IMR-90 (cell line): ENCODE measurements at regions not wholly inside any gene's neighbourhood (a gene's known extent, or its start where the extent isn't known, plus 50 kb on each side); places are given as distances from the start of the nearest gene placed in this dataset.

ENCODE experiments used
- ATAC-seq: fragments of 200-7000 bp; cut with Tn5 transposase; 2 replicates; pipeline ENCODE4 v1.9.1; 2020; ENCODE audit warnings: low read depth, mild to moderate bottlenecking, moderate library complexity
- BruUV-seq: library from RNA; stranded (reverse); fragments of 400-500 nt; replicated peaks from 2 replicates; lab custom pipeline; 2021; lab: Mats Ljungman, UMichigan
- CTCF ChIA-PET: fragments of 300-600 bp; formaldehyde crosslinking; extraction: SDS; loops from one replicate; lab custom pipeline; 2021; ENCODE audit warnings: antibody characterized with exemption; lab: Yijun Ruan, JAX
- POLR2A ChIA-PET: fragments of 300-600 bp; sonication (Branson Sonifier 250); formaldehyde crosslinking; loops from one replicate; lab custom pipeline; 2022; ENCODE audit warnings: antibody characterized with exemption; ENCODE audit not compliant: unreplicated experiment; lab: Charles Lee
- DNase-seq: peaks from one replicate; pipeline ENCODE4 v3.0.0; 2013
- H2AFZ ChIP-seq: replicated peaks from 2 replicates; pipeline ENCODE3; 2013; ENCODE audit warnings: low read length, mild to moderate bottlenecking; ENCODE audit not compliant: poor library complexity
- H2AK5ac ChIP-seq: 2 replicates; pipeline ENCODE4 v1.6.1; 2013; ENCODE audit warnings: low read depth, low read length, inconsistent platforms
- H2AK9ac ChIP-seq: replicated peaks from 2 replicates; pipeline ENCODE3; 2013; ENCODE audit warnings: mild to moderate bottlenecking, low read depth, low read length, moderate library complexity; ENCODE audit not compliant: poor library complexity
- H2BK120ac ChIP-seq: 2 replicates; pipeline ENCODE4 v1.6.1; 2013; ENCODE audit warnings: low read depth, low read length, inconsistent platforms
- H2BK15ac ChIP-seq: 3 replicates; pipeline ENCODE4 v1.6.1; 2013; ENCODE audit warnings: low read depth, low read length, inconsistent platforms
- H2BK20ac ChIP-seq: 2 replicates; pipeline ENCODE4 v1.6.1; 2013; ENCODE audit warnings: low read depth, mild to moderate bottlenecking, inconsistent platforms, low read length, moderate library complexity
- H2BK5ac ChIP-seq: 2 replicates; pipeline ENCODE4 v1.6.1; 2013; ENCODE audit warnings: mild to moderate bottlenecking, low read depth, low read length, inconsistent platforms; ENCODE audit not compliant: poor library complexity, severe bottlenecking
- H3K14ac ChIP-seq: replicated peaks from 2 replicates; pipeline ENCODE4 v1.6.1; 2013; ENCODE audit warnings: low read depth, low read length, inconsistent platforms
- H3K18ac ChIP-seq: 2 replicates; pipeline ENCODE4 v1.6.1; 2013; ENCODE audit warnings: low read depth, low read length, control low read depth
- H3K23ac ChIP-seq: 2 replicates; pipeline ENCODE4 v1.6.1; 2013; ENCODE audit warnings: low read depth, low read length, inconsistent platforms
- H3K27ac ChIP-seq: 2 replicates; pipeline ENCODE4 v1.5.1; 2013; ENCODE audit warnings: mild to moderate bottlenecking, control low read depth, low read length; ENCODE audit not compliant: insufficient read depth
- H3K27me3 ChIP-seq: 2 replicates; pipeline ENCODE4 v1.6.1; 2013; ENCODE audit warnings: low read length; ENCODE audit not compliant: control insufficient read depth, insufficient read depth
- H3K36me3 ChIP-seq: 2 replicates; pipeline ENCODE4 v1.6.1; 2013; ENCODE audit warnings: low read length, mixed read lengths; ENCODE audit not compliant: control insufficient read depth, insufficient read depth
- H3K4ac ChIP-seq: 2 replicates; pipeline ENCODE4 v1.6.1; 2013; ENCODE audit warnings: low read depth, low read length, inconsistent platforms
- H3K4me1 ChIP-seq: 2 replicates; pipeline ENCODE4 v1.6.1; 2013; ENCODE audit warnings: low read length, mixed read lengths; ENCODE audit not compliant: control insufficient read depth, insufficient read depth
- H3K4me2 ChIP-seq: 2 replicates; pipeline ENCODE4 v1.6.1; 2013; ENCODE audit warnings: low read depth, mild to moderate bottlenecking, control low read depth, low read length, moderate library complexity
- H3K4me3 ChIP-seq: 2 replicates; pipeline ENCODE4 v1.5.1; 2013; ENCODE audit warnings: low read depth, mild to moderate bottlenecking, control low read depth, low read length, moderate library complexity; ENCODE audit not compliant: insufficient read depth
- H3K56ac ChIP-seq: 2 replicates; pipeline ENCODE4 v1.6.1; 2013; ENCODE audit warnings: low read length, inconsistent platforms; ENCODE audit not compliant: insufficient read depth; ENCODE audit errors: extremely low read depth
- H3K79me1 ChIP-seq, 2 experiments: 2 replicates each; pipeline ENCODE4 v1.6.1; 2013; ENCODE audit warnings: low read length in 2 of 2, inconsistent platforms in 1 of 2, low read depth in 1 of 2
- H3K9ac ChIP-seq: 2 replicates; pipeline ENCODE4 v1.6.1; 2013; ENCODE audit warnings: low read depth, low read length, control low read depth
- H3K9me1 ChIP-seq: 2 replicates; pipeline ENCODE4 v1.6.1; 2013; ENCODE audit warnings: low read length, inconsistent platforms; ENCODE audit not compliant: insufficient read depth
- H3K9me3 ChIP-seq: 2 replicates; pipeline ENCODE4 v1.6.1; 2013; ENCODE audit warnings: low read length; ENCODE audit not compliant: control insufficient read depth, insufficient read depth
- H4K20me1 ChIP-seq: 2 replicates; pipeline ENCODE4 v1.6.1; 2013; ENCODE audit warnings: low read length, inconsistent platforms; ENCODE audit not compliant: insufficient read depth
- H4K5ac ChIP-seq: 2 replicates; pipeline ENCODE4 v1.6.1; 2013; ENCODE audit warnings: mild to moderate bottlenecking, low read depth, low read length, control low read depth
- H4K8ac ChIP-seq, 2 experiments: 2 replicates each; pipeline ENCODE4 v1.6.1; 2013; ENCODE audit warnings: low read depth in 2 of 2, low read length in 2 of 2, control low read depth in 1 of 2, inconsistent platforms in 1 of 2
- H4K91ac ChIP-seq: 2 replicates; pipeline ENCODE4 v1.6.1; 2013; ENCODE audit warnings: low read depth, low read length, inconsistent platforms; ENCODE audit not compliant: insufficient read depth
- BHLHE40 ChIP-seq: fragments of 150-350 bp; IDR thresholded peaks from 2 replicates; pipeline ENCODE4 v1.6.1; 2016; ENCODE audit warnings: mild to moderate bottlenecking, low read depth, low read length
- CEBPB ChIP-seq: IDR thresholded peaks from 2 replicates; pipeline ENCODE4 v1.6.1; 2012; ENCODE audit warnings: low read depth, low read length, improper control_type of control experiment
- CHD1 ChIP-seq: IDR thresholded peaks from 2 replicates; pipeline ENCODE4 v1.6.1; 2012; ENCODE audit warnings: low read depth, low read length, improper control_type of control experiment
- FOS ChIP-seq: fragments of 150-350 bp; IDR thresholded peaks from 2 replicates; pipeline ENCODE4 v1.6.1; 2016; ENCODE audit warnings: low read depth, low read length
- MAZ ChIP-seq: IDR thresholded peaks from 2 replicates; pipeline ENCODE4 v1.6.1; 2012; ENCODE audit warnings: low read depth, mild to moderate bottlenecking, low read length, improper control_type of control experiment, moderate library complexity, borderline replicate concordance
- MXI1 ChIP-seq: IDR thresholded peaks from 2 replicates; pipeline ENCODE4 v1.6.1; 2012; ENCODE audit warnings: low read depth, mild to moderate bottlenecking, low read length, moderate library complexity, borderline replicate concordance
- RCOR1 ChIP-seq: IDR thresholded peaks from 2 replicates; pipeline ENCODE4 v1.6.1; 2012; ENCODE audit warnings: mild to moderate bottlenecking, low read length, improper control_type of control experiment; ENCODE audit not compliant: insufficient replicate concordance
- RFX5 ChIP-seq: IDR thresholded peaks from 2 replicates; pipeline ENCODE4 v1.8.0; 2012; ENCODE audit warnings: low read depth, mild to moderate bottlenecking, low read length, moderate library complexity
- SMC3 ChIP-seq: fragments of 150-350 bp; IDR thresholded peaks from 2 replicates; pipeline ENCODE4 v1.6.1; 2016; ENCODE audit warnings: low read depth, mild to moderate bottlenecking, antibody characterized with exemption, low read length, moderate library complexity
- WGBS, 2 experiments: methylation state at CpG; one replicate each; pipeline versions ENCODE4 v1.1.5 to v1.1.7; 2013; ENCODE audit warnings: missing lambda C conversion rate in 2 of 2; ENCODE audit not compliant: insufficient read length in 1 of 2; ENCODE audit errors: extremely low coverage in 2 of 2; 5-methylcytosine and 5-hydroxymethylcytosine counted together
- dilution Hi-C: fragments of 300-500 bp; cut with HindIII; formaldehyde crosslinking; loops from one replicate; pipeline ENCODE4 v1.14.3; 2018; ENCODE audit warnings: low sequenced_read_pairs; ENCODE audit not compliant: unreplicated experiment
- in situ Hi-C: fragments of 300-500 bp; cut with MboI; formaldehyde crosslinking; loops from 3 replicates; pipeline ENCODE4 v1.14.3; 2019; ENCODE audit warnings: low sequenced_read_pairs, inconsistent platforms, mixed read lengths
- intact Hi-C: fragments of 100-400 bp; cut with micrococcal nuclease; formaldehyde crosslinking; loops from 2 replicates; pipeline ENCODE4 v1.10.0; 2022
- TF ChIP-seq, protein P1 (sequence below): conservative IDR thresholded peaks from 2 replicates; pipeline ENCODE4 v1.5.1; 2012; ENCODE audit warnings: mild to moderate bottlenecking, low read depth, low read length, improper control_type of control experiment
- TF ChIP-seq, protein P2 (sequence below): fragments of 150-350 bp; IDR thresholded peaks from 2 replicates; pipeline ENCODE4 v1.6.1; 2016; ENCODE audit warnings: low read depth, mild to moderate bottlenecking, low read length, moderate library complexity, borderline replicate concordance

DNA sequence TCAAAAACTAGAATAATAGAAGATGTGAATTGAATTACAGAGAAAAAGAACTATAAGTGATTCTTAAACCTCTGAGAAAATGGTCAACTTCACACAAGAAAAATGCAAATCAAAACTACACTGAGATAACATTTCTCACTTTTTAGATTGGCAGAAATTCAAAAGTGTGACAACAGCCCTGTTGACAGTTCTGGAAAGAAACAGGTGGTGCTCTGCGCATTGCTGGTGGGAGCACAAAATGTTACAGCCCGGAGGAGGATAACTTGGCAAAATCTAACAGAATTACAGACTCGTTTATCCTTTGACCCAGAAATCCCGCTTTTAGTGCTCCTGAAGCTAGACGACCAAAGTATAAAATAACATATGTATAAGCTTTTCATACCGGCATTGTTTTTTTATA lies 222.5 kb upstream of the CNTN1 start:
- intact Hi-C loops, result no loop called here
- CTCF ChIA-PET, result no interaction called here
- no peak for TF ChIP-seq SMC3
- no peak for TF ChIP-seq MXI1
- no peak for TF ChIP-seq BHLHE40
- TF ChIP-seq, protein P1, sequence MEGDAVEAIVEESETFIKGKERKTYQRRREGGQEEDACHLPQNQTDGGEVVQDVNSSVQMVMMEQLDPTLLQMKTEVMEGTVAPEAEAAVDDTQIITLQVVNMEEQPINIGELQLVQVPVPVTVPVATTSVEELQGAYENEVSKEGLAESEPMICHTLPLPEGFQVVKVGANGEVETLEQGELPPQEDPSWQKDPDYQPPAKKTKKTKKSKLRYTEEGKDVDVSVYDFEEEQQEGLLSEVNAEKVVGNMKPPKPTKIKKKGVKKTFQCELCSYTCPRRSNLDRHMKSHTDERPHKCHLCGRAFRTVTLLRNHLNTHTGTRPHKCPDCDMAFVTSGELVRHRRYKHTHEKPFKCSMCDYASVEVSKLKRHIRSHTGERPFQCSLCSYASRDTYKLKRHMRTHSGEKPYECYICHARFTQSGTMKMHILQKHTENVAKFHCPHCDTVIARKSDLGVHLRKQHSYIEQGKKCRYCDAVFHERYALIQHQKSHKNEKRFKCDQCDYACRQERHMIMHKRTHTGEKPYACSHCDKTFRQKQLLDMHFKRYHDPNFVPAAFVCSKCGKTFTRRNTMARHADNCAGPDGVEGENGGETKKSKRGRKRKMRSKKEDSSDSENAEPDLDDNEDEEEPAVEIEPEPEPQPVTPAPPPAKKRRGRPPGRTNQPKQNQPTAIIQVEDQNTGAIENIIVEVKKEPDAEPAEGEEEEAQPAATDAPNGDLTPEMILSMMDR, result no peak
- TF ChIP-seq, protein P2, sequence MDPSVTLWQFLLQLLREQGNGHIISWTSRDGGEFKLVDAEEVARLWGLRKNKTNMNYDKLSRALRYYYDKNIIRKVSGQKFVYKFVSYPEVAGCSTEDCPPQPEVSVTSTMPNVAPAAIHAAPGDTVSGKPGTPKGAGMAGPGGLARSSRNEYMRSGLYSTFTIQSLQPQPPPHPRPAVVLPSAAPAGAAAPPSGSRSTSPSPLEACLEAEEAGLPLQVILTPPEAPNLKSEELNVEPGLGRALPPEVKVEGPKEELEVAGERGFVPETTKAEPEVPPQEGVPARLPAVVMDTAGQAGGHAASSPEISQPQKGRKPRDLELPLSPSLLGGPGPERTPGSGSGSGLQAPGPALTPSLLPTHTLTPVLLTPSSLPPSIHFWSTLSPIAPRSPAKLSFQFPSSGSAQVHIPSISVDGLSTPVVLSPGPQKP, result no peak
- TF ChIP-seq MAZ, result no peak
- no peak for TF ChIP-seq FOS
- no peak for TF ChIP-seq RCOR1
- TF ChIP-seq RFX5, result no peak
- TF ChIP-seq CEBPB, result no peak
- no peak for TF ChIP-seq CHD1
- H3K23ac ChIP-seq, result no peak overlapping the region
- H2BK120ac ChIP-seq, result no peak overlapping the region
- no peak overlapping the region for H2BK5ac ChIP-seq
- no peak overlapping the region for H3K14ac ChIP-seq
- no peaks in the 10 kb centered on the region for H3K27me3 ChIP-seq
- H4K5ac ChIP-seq, result no peak overlapping the region
- no peaks in the 10 kb centered on the region for H3K79me1 ChIP-seq
- no peak overlapping the region for H3K9ac ChIP-seq
- no TSS peak for BruUV-seq
- no peak overlapping the region for H3K18ac ChIP-seq
- in situ Hi-C loops, result no loop called here
- H3K4me3 ChIP-seq, result no peak overlapping the region
- H2AK5ac ChIP-seq, result no peak overlapping the region
- H2AFZ ChIP-seq, result no peak overlapping the region
- no peak overlapping the region for H2BK15ac ChIP-seq
- no peak overlapping the region for H3K4me2 ChIP-seq
- DNase-seq, result no peak
- no peaks in the 10 kb centered on the region for H3K9me3 ChIP-seq
- WGBS, 2 experiments, result 40% methylated on average over 1 of the region's 6 CpGs; no CpG with 5 or more reads in 1 of the 2 experiments
- no peak overlapping the region for H3K56ac ChIP-seq
- no peak overlapping the region for H4K8ac ChIP-seq
- ATAC-seq, result no peak
- no peak overlapping the region for H4K91ac ChIP-seq
- no peaks in the 10 kb centered on the region for H3K4me1 ChIP-seq
- no peaks in the 10 kb centered on the region for H3K9me1 ChIP-seq
- no peaks in the 10 kb centered on the region for H4K20me1 ChIP-seq
- H3K36me3 ChIP-seq, result no peaks in the 10 kb centered on the region
- dilution Hi-C loops, result no loop called here
- no peak overlapping the region for H2AK9ac ChIP-seq
- H2BK20ac ChIP-seq, result no peak overlapping the region
- POLR2A ChIA-PET, result no interaction called here
- no peak overlapping the region for H3K4ac ChIP-seq
- H3K27ac ChIP-seq, result no peak overlapping the region
